ENCODE measurements at regions not wholly inside any gene's neighbourhood (a gene's known extent, or its start where the extent isn't known, plus 50 kb on each side); places are given as distances from the start of the nearest gene placed in this dataset.

- TF ChIP-seq CTCF (IDR thresholded peaks at IDR 0.05), result no peak
Observed at GRCh38 chr10:47071891-47072290, 160.7 kb downstream of the PTPN20 start.

GRCh38 chr10:47073967-47074366 is 162.7 kb downstream of the PTPN20 start:
- 64 to 70% methylated on average over 3 of the region's 3 CpGs for whole genome bisulfite sequencing, 2 donors
- H3K27me3 ChIP-seq, result peaks cover 0 to 6% (median 0%) of the 10 kb centered on the region in 7 donors
- no peak for DNase-seq

More at GRCh38 chr10:47071891-47072290, 160.7 kb downstream of the PTPN20 start:
- DNase-seq, result no peak
- Histone ChIP-seq H3K27me3 (peaks cover 0 to 3% (median 0%) of the 10 kb centered on the region in 7 donors), H3K9me3 (no peaks in the 10 kb centered on the region), H3K27ac (no peak overlapping the region), H3K4me3 (no peak overlapping the region), H3K4me1 (peaks cover 0 to 3% (median 0%) of the 10 kb centered on the region in 9 donors), H3K36me3 (no peaks in the 10 kb centered on the region)
- intact Hi-C loops (cut with DNase I), result no loop called here
- no peak for ATAC-seq

GRCh38 chr10:47076949-47077361 is 165.7 kb downstream of the PTPN20 start:
- no peak overlapping the region for H3K4me3 ChIP-seq
- ATAC-seq (peak in 3 of 8 donors; percentile 46 to 61 (median 59)), DNase-seq (no peak)
- peaks cover 0 to 12% (median 0%) of the 10 kb centered on the region in 7 donors for H3K27me3 ChIP-seq
- 39 to 56% methylated on average over 8 of the region's 8 CpGs for WGBS, 2 donors
- no peaks in the 10 kb centered on the region for H3K9me3 ChIP-seq
- no peak overlapping the region for H3K27ac ChIP-seq
- peaks cover 0 to 12% (median 0%) of the 10 kb centered on the region in 9 donors for H3K4me1 ChIP-seq
- intact Hi-C loops (cut with DNase I), result no loop called here
- no peaks in the 10 kb centered on the region for H3K36me3 ChIP-seq
- no peak for TF ChIP-seq CTCF (IDR thresholded peaks at IDR 0.05)

More at GRCh38 chr10:47073967-47074366, 162.7 kb downstream of the PTPN20 start:
- no peak for ATAC-seq
- Histone ChIP-seq H3K4me1 (peaks cover 0 to 12% (median 0%) of the 10 kb centered on the region in 9 donors), H3K27ac (no peak overlapping the region), H3K4me3 (no peak overlapping the region), H3K9me3 (no peaks in the 10 kb centered on the region), H3K36me3 (no peaks in the 10 kb centered on the region)
- intact Hi-C loops (cut with DNase I), result no loop called here
- no peak for TF ChIP-seq CTCF (IDR thresholded peaks at IDR 0.05)

GRCh38 chr10:47077386-47077785 is 166.2 kb downstream of the PTPN20 start:
- H3K4me1 ChIP-seq, result peaks cover 0 to 12% (median 0%) of the 10 kb centered on the region in 9 donors
- WGBS, 2 donors, result 65 to 68% methylated on average over 9 of the region's 9 CpGs
- intact Hi-C loops (cut with DNase I), result no loop called here
- H3K9me3 ChIP-seq, result no peaks in the 10 kb centered on the region
- H3K4me3 ChIP-seq, result no peak overlapping the region
- ATAC-seq (no peak), DNase-seq (no peak)
- H3K27ac ChIP-seq, result no peak overlapping the region
- peaks cover 0 to 15% (median 0%) of the 10 kb centered on the region in 7 donors for H3K27me3 ChIP-seq
- TF ChIP-seq CTCF (IDR thresholded peaks at IDR 0.05), result no peak
- no peaks in the 10 kb centered on the region for H3K36me3 ChIP-seq
